ENCODE measurements at regions not wholly inside any gene's neighbourhood (a gene's known extent, or its start where the extent isn't known, plus 50 kb on each side); places are given as distances from the start of the nearest gene placed in this dataset.
"Not testable (repeated sequence)": the region's sequence is repeated elsewhere in the genome, so short reads cannot be mapped to it uniquely, and the experiment has no call there.

DNA sequence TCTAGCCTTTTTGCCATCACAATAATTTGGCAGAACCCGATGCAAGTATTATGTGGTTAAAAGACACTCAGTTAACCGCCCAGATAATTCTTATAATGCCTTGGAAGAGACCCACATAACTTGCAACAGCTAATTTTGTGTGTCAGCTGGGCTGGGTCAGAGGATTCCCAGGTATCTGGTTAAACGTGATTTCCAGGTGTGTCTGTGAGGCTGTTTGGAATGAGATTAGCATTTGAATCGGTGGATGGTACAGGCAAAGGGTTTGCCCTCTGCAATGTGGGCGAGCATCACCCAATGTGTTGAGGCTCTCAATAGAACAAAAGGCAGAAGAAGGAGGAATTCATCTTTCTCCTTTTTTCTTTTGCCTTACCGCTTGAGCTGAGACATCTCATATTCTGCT is 314.2 kb upstream of the PUDP start:
- no TSS peak for BruUV-seq (replicated peaks)
- no peak overlapping the region for H3K4me3 ChIP-seq (replicated peaks in 1 of 3; ENCODE audit: insufficient read depth in 1 of 3, low read depth in 1 of 3, low read length in 3 of 3)
- H3K4me2 ChIP-seq (ENCODE audit: insufficient read depth, low read length) = no peak overlapping the region
- H3K9me3 ChIP-seq (replicated peaks; ENCODE audit: control insufficient read depth, insufficient read depth, low read length) = no peaks in the 10 kb centered on the region
- no peak overlapping the region for H2AFZ ChIP-seq (ENCODE audit: low read depth, low read length)
- H3K9me1 ChIP-seq (replicated peaks; ENCODE audit: control insufficient read depth, extremely low read depth, insufficient read depth, low read length) = no peaks in the 10 kb centered on the region
- no peaks in the 10 kb centered on the region for H4K20me1 ChIP-seq (replicated peaks; ENCODE audit: control insufficient read depth, extremely low read depth, insufficient read depth, low read length)
- intact Hi-C loops (cut with micrococcal nuclease) (no loop called here), dilution Hi-C loops (cut with MboI; ENCODE audit: extremely low pct_ligation_motif_present, low sequenced_read_pairs) (no loop called here)
- CTCF ChIA-PET = no interaction called here
- H3K27ac ChIP-seq (ENCODE audit: insufficient read depth, low read depth, low read length) = no peak overlapping the region
- no peak for TF ChIP-seq MYC (IDR thresholded peaks at IDR 0.05; ENCODE audit: low read depth, low read length)
- TF ChIP-seq EZH2 (IDR thresholded peaks at IDR 0.05; ENCODE audit: borderline replicate concordance, low read depth, low read length, severe bottlenecking) = no peak
- TF ChIP-seq, protein P1, sequence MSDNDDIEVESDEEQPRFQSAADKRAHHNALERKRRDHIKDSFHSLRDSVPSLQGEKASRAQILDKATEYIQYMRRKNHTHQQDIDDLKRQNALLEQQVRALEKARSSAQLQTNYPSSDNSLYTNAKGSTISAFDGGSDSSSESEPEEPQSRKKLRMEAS (IDR thresholded peaks at IDR 0.05; ENCODE audit: insufficient read depth, insufficient read length) = no peak
- no peak for TF ChIP-seq POLR2A (IDR thresholded peaks at IDR 0.05; ENCODE audit: low read depth, low read length)
- no peak for TF ChIP-seq POLR2AphosphoS5 (IDR thresholded peaks at IDR 0.05; ENCODE audit: insufficient read depth, low read depth, low read length)
- TF ChIP-seq, protein P2, sequence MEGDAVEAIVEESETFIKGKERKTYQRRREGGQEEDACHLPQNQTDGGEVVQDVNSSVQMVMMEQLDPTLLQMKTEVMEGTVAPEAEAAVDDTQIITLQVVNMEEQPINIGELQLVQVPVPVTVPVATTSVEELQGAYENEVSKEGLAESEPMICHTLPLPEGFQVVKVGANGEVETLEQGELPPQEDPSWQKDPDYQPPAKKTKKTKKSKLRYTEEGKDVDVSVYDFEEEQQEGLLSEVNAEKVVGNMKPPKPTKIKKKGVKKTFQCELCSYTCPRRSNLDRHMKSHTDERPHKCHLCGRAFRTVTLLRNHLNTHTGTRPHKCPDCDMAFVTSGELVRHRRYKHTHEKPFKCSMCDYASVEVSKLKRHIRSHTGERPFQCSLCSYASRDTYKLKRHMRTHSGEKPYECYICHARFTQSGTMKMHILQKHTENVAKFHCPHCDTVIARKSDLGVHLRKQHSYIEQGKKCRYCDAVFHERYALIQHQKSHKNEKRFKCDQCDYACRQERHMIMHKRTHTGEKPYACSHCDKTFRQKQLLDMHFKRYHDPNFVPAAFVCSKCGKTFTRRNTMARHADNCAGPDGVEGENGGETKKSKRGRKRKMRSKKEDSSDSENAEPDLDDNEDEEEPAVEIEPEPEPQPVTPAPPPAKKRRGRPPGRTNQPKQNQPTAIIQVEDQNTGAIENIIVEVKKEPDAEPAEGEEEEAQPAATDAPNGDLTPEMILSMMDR (IDR thresholded peaks at IDR 0.05; ENCODE audit: extremely low read depth in 1 of 2, insufficient read depth in 1 of 2, low read depth in 1 of 2, low read length in 2 of 2) = no peak
- no peaks in the 10 kb centered on the region for H3K27me3 ChIP-seq (ENCODE audit: control insufficient read depth in 2 of 2, insufficient read depth in 2 of 2, low read length in 2 of 2)
- H3K9ac ChIP-seq (replicated peaks; ENCODE audit: extremely low read depth, insufficient read depth, low read length) = no peak overlapping the region
- no peaks in the 10 kb centered on the region for H3K4me1 ChIP-seq (ENCODE audit: control insufficient read depth, extremely low read depth, insufficient read depth, low read length)
- no peak for FAIRE-seq
- DNase-seq (ENCODE audit: low read depth, low spot score) = no peak
- no peaks in the 10 kb centered on the region for H3K36me3 ChIP-seq (ENCODE audit: control insufficient read depth in 2 of 2, extremely low read depth in 1 of 2, insufficient read depth in 2 of 2, low read length in 2 of 2)
- H3K79me2 ChIP-seq (ENCODE audit: control insufficient read depth, insufficient read depth, low read length) = no peaks in the 10 kb centered on the region
- POLR2A ChIA-PET = no interaction called here

DNA sequence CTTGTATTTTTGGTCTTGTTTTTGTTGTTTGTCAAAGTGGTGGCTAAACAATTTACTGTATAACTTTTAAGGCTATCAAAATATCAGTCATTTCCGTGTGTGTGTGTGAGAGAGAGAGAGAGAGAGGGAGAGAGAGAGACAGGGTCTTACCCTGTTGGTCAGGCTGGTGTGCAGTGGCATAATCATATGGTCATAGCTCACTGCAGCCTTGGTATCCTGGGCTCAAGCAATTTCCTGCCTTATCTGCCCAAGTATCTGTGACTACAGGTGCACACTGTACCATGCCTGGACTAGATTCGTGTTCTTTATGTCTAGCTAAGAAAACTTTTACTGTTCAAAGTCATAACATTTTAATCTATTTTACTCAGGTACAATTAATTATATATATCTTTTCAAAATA is 313.1 kb upstream of the PUDP start:
- POLR2A ChIA-PET; H3K4me1 ChIP-seq (ENCODE audit: control insufficient read depth, extremely low read depth, insufficient read depth, low read length); H3K27ac ChIP-seq (ENCODE audit: insufficient read depth, low read depth, low read length); BruUV-seq (replicated peaks); intact Hi-C loops (cut with micrococcal nuclease); H4K20me1 ChIP-seq (replicated peaks; ENCODE audit: control insufficient read depth, extremely low read depth, insufficient read depth, low read length); FAIRE-seq; H3K9me1 ChIP-seq (replicated peaks; ENCODE audit: control insufficient read depth, extremely low read depth, insufficient read depth, low read length); H3K4me2 ChIP-seq (ENCODE audit: insufficient read depth, low read length); dilution Hi-C loops (cut with MboI; ENCODE audit: extremely low pct_ligation_motif_present, low sequenced_read_pairs); H3K9me3 ChIP-seq (replicated peaks; ENCODE audit: control insufficient read depth, insufficient read depth, low read length); DNase-seq (ENCODE audit: low read depth, low spot score); H3K36me3 ChIP-seq (ENCODE audit: control insufficient read depth in 2 of 2, extremely low read depth in 1 of 2, insufficient read depth in 2 of 2, low read length in 2 of 2); H3K27me3 ChIP-seq (ENCODE audit: control insufficient read depth in 2 of 2, insufficient read depth in 2 of 2, low read length in 2 of 2); CTCF ChIA-PET; H2AFZ ChIP-seq (ENCODE audit: low read depth, low read length); H3K79me2 ChIP-seq (ENCODE audit: control insufficient read depth, insufficient read depth, low read length); H3K9ac ChIP-seq (replicated peaks; ENCODE audit: extremely low read depth, insufficient read depth, low read length); H3K4me3 ChIP-seq (replicated peaks in 1 of 3; ENCODE audit: insufficient read depth in 1 of 3, low read depth in 1 of 3, low read length in 3 of 3): not testable (repeated sequence)
